GM12872 (cell line): ENCODE measurements at regions not wholly inside any gene's neighbourhood (a gene's known extent, or its start where the extent isn't known, plus 50 kb on each side); places are given as distances from the start of the nearest gene placed in this dataset.

ENCODE experiments used
- TF ChIP-seq, protein P1 (sequence below): IDR thresholded peaks from 3 replicates; pipeline ENCODE4 v1.5.1; 2011; ENCODE audit warnings: low read depth, mild to moderate bottlenecking, low read length, moderate library complexity; ENCODE audit not compliant: insufficient read depth

DNA sequence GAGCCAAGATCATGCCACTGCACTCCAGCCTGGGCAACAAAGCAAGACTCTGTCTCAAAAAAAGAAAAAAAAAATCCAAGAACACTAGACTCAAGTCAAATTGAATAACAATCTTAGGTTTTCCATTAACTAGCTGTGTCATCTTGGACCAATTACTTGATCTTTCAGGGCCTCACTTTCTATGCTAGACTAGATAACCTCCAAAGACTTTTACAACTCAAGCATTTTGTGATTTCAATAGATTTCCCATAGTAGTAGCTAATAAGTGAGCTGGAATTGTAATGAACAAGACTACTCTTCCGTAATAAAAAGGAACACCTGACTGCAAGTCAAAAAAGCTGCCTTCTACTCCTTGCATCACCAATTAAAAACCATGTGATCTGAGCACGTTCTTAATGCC lies 127.0 kb upstream of the SSTR1 start:
- TF ChIP-seq, protein P1, sequence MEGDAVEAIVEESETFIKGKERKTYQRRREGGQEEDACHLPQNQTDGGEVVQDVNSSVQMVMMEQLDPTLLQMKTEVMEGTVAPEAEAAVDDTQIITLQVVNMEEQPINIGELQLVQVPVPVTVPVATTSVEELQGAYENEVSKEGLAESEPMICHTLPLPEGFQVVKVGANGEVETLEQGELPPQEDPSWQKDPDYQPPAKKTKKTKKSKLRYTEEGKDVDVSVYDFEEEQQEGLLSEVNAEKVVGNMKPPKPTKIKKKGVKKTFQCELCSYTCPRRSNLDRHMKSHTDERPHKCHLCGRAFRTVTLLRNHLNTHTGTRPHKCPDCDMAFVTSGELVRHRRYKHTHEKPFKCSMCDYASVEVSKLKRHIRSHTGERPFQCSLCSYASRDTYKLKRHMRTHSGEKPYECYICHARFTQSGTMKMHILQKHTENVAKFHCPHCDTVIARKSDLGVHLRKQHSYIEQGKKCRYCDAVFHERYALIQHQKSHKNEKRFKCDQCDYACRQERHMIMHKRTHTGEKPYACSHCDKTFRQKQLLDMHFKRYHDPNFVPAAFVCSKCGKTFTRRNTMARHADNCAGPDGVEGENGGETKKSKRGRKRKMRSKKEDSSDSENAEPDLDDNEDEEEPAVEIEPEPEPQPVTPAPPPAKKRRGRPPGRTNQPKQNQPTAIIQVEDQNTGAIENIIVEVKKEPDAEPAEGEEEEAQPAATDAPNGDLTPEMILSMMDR: no peak

DNA sequence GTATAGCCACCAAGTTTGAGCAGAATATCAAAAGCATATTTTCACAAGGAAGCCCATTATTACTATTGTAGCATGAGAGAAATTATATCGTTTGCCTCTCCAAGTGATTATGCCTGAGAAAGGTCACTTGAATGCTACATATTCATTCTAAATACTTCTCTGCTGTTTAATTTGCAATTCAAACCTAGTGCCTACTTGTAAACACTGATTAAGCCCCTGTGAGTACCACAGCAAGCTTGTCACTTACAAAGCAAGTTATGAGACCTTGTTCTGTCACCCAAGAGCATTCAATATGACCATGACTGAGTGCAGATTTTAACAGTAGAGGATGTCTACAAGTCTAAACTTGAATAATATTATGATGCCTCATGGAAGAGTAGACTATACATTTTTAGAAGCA lies 124.7 kb upstream of the SSTR1 start:
- TF ChIP-seq, protein P1: no peak

DNA sequence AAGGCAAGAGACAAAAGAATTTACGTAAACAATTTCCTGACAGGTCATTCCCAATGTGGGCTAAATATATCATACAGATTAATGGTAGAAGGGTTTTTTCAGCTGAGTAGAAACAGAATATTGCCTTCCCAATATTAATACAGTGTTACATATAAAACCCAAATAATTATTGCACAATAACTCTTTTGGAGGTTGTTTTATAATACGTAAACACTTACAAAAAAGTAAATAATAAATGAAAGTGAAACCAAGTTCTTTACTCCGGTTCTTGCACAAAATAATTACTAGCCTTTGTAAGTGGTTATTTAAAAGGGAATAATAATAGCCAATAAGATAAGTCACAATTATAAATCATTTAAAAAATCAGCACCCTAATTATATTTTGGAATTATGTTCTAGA lies 118.6 kb upstream of the SSTR1 start:
- TF ChIP-seq, protein P1: no peak

DNA sequence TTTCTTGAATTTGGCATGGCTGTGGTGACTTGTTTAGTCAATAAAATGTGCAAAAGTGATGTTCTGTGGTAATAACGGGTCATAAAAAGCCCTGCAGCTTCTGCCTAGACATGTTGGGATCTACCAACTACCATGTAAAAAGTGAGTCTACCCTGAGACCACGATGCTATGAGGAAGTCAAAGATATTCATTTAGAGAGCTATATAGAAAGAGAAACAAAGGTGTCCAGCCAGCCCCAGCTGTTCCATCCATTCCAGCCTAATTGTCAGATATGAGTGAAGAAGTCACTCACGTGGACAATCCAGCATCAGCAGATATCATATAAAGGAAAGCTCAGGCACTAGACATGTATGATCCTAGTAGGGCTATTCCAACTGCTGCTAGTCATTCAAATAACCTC lies 117.2 kb upstream of the SSTR1 start:
- TF ChIP-seq, protein P1: no peak

DNA sequence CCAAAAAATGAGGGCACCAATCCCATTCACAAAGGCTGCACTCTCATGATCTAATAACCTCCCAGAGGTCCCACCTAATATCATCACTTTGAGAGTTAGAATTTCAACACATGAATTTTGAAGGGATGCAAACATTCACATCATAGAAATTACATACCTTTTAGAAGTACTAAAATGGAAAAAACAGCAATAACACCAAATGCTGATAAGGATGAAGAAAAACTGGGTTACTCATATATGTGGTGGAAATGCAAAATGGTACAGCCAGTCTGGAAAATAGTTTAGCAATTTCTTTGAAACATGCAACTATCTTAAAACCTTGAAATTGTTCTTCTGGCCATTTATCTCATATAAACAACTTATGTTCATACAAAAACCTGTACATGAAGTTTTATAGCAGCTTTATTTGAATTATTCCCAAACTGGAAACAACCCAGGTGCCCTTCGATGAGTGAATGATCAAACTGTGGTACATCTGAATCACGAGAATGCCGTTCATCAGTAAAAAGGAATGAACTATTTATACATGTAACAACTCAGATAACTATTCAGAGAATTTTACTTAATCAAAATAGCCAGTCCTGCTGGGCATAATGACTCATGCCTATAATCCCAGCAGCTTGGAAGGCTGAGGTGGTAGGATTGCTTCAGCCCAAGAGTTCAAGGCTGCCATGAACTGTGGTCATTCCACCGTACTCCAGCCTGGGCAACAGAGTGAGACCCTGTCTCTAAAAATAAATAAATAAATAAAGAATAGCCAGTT lies 109.4 kb upstream of the SSTR1 start:
- TF ChIP-seq, protein P1: no peak

DNA sequence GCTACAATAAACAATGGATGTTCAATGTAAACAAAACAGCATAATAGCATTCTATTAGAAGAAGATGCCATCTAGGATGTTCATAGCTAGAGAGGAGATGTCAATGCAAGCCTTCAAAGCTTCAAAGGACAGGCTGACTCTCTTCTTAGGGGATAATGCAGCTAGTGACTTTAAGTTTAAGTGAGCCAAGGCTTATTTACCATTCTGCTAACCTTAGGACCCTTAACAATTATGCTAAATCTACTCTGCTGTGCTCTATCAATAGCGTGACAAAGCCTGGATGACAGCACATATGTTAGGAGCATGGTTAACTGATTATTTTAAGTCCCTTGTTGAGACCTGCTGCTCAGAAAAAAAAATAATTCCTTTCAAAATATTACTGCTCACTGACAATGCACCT lies 106.0 kb upstream of the SSTR1 start:
- TF ChIP-seq, protein P1: no peak

DNA sequence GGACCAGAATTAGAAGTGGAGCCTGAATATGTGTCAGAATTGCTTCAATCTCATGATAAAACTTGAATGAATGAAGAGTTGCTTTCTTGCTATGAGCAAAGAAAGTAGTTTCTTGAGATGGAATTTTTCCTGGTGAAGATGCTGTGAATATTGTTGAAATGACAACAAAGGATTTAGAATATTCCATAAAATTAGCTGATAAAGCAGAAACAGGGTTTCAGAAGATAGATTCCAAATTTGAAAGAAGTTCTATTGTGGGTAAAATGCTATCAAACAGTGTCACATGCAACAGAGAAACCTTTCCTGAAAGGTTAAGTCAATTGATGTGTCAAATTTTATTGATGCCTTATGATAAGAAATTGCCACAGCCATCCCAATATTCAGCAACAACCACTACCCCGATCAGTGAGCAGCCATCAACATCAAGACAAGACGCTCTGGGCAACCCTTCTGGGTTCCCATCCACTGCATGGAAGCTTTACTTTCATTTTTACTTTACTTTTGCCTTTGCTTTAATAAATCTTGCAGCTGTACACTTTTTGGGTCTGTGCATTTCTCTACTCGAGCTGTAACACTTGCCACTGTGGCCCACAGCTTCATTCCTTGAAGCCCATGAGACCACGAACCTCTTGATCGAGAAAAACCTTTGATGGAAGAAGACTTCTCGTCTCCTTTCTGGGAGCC lies 104.0 kb upstream of the SSTR1 start:
- TF ChIP-seq, protein P1: no peak
